T47D (cell line): ENCODE measurements at regions not wholly inside any gene's neighbourhood (a gene's known extent, or its start where the extent isn't known, plus 50 kb on each side); places are given as distances from the start of the nearest gene placed in this dataset.

Experiments used
- DNase-seq, 2 experiments: peaks; one replicate each; pipeline versions ENCODE4 v3.0.0 to v3.0.0-alpha.2; 2011 to 2012; ENCODE audit warnings: low read depth in 1 of 2, low spot score in 1 of 2
- JUND ChIP-seq: IDR thresholded peaks from 2 replicates; pipeline ENCODE4 v1.6.1; 2012; ENCODE audit warnings: low read depth
- in situ Hi-C: cut with HindIII; loops from 2 replicates; pipeline ENCODE4 v1.10.0; 2016; ENCODE audit warnings: low sequenced_read_pairs, low pct_unique_long_range_greater_than_20kb

GRCh38 chr2:213202011-213202410 is 50.6 kb upstream of the IKZF2 start:
- no peak for TF ChIP-seq JUND
- in situ Hi-C loops = no loop called here
- DNase-seq = no peak

GRCh38 chr2:213205944-213206343 is 54.5 kb upstream of the IKZF2 start:
- no peak for DNase-seq
- no peak for TF ChIP-seq JUND
- in situ Hi-C loops = no loop called here

GRCh38 chr2:213213186-213213585 is 61.8 kb upstream of the IKZF2 start:
- TF ChIP-seq JUND = no peak
- no peak for DNase-seq
- in situ Hi-C loops = no loop called here

GRCh38 chr2:213214209-213214608 is 62.8 kb upstream of the IKZF2 start:
- DNase-seq = no peak
- in situ Hi-C loops = no loop called here
- TF ChIP-seq JUND = no peak

GRCh38 chr2:213216461-213216860 is 65.0 kb upstream of the IKZF2 start:
- DNase-seq = peak in 1 of 2 experiments; percentile 9
- in situ Hi-C loops = no loop called here
- no peak for TF ChIP-seq JUND

- no peak for DNase-seq
- no peak for TF ChIP-seq JUND
- in situ Hi-C loops = no loop called here
Measured at GRCh38 chr2:213219816-213220215, 64.4 kb upstream of the SPAG16 start.

GRCh38 chr2:213220967-213221603 is 63.2 kb upstream of the SPAG16 start:
- no peak for DNase-seq
- in situ Hi-C loops = no loop called here
- no peak for TF ChIP-seq JUND

- in situ Hi-C loops = no loop called here
- TF ChIP-seq JUND = no peak
- DNase-seq = no peak
Measured at GRCh38 chr2:213221957-213222356, 62.3 kb upstream of the SPAG16 start.

GRCh38 chr2:213224366-213224765 is 59.9 kb upstream of the SPAG16 start:
- in situ Hi-C loops = no loop called here
- TF ChIP-seq JUND = no peak
- DNase-seq = no peak

- DNase-seq = no peak
- no peak for TF ChIP-seq JUND
- in situ Hi-C loops = no loop called here
Measured at GRCh38 chr2:213225866-213226265, 58.4 kb upstream of the SPAG16 start.

- in situ Hi-C loops = no loop called here
- no peak for DNase-seq
- no peak for TF ChIP-seq JUND
Measured at GRCh38 chr2:213227458-213227857, 56.8 kb upstream of the SPAG16 start.

GRCh38 chr2:213228638-213229037 is 55.6 kb upstream of the SPAG16 start:
- DNase-seq = no peak
- no peak for TF ChIP-seq JUND
- in situ Hi-C loops = no loop called here

- no peak for DNase-seq
- in situ Hi-C loops = no loop called here
- no peak for TF ChIP-seq JUND
Measured at GRCh38 chr2:213229814-213230213, 54.5 kb upstream of the SPAG16 start.

GRCh38 chr2:213231966-213232365 is 52.3 kb upstream of the SPAG16 start:
- in situ Hi-C loops = no loop called here
- no peak for TF ChIP-seq JUND
- DNase-seq = no peak
